ENCODE measurements at regions not wholly inside any gene's neighbourhood (a gene's known extent, or its start where the extent isn't known, plus 50 kb on each side); places are given as distances from the start of the nearest gene placed in this dataset.

GRCh38 chr7:19930851-19931250 is 157.4 kb upstream of the TMEM196 start:
- Histone ChIP-seq H3K9me3 (ENCODE audit: insufficient read depth, low read length) (no peaks in the 10 kb centered on the region), H3K36me3 (replicated peaks; ENCODE audit: low read depth, low read length) (no peaks in the 10 kb centered on the region), H3K4me1 (ENCODE audit: low read length) (peaks cover 13% of the 10 kb centered on the region), H3K9ac (ENCODE audit: low read length) (no peak overlapping the region), H3K27ac (ENCODE audit: low read length) (no peak overlapping the region), H3K79me2 (ENCODE audit: low read length) (no peaks in the 10 kb centered on the region), H4K20me1 (ENCODE audit: insufficient read depth, low read length) (no peaks in the 10 kb centered on the region), H3K27me3 (ENCODE audit: low read depth, low read length) (no peaks in the 10 kb centered on the region), H3K4me3 (ENCODE audit: low read length) (no peak overlapping the region), H3K4me2 (ENCODE audit: low read length) (no peak overlapping the region), H2AFZ (ENCODE audit: low read depth, low read length) (no peak overlapping the region)
- TF ChIP-seq EZH2phosphoT487 (IDR thresholded peaks at IDR 0.05; ENCODE audit: low read depth) (no peak), CTCF (IDR thresholded peaks at IDR 0.05; ENCODE audit: low read depth, low read length) (no peak)

GRCh38 chr7:19930051-19930450 is 156.6 kb upstream of the TMEM196 start:
- Histone ChIP-seq H3K4me1 (ENCODE audit: low read length) (peaks cover 13% of the 10 kb centered on the region), H4K20me1 (ENCODE audit: insufficient read depth, low read length) (no peaks in the 10 kb centered on the region), H3K9ac (ENCODE audit: low read length) (no peak overlapping the region), H3K4me2 (ENCODE audit: low read length) (no peak overlapping the region), H3K9me3 (ENCODE audit: insufficient read depth, low read length) (no peaks in the 10 kb centered on the region), H3K36me3 (replicated peaks; ENCODE audit: low read depth, low read length) (no peaks in the 10 kb centered on the region), H3K27me3 (ENCODE audit: low read depth, low read length) (no peaks in the 10 kb centered on the region), H2AFZ (ENCODE audit: low read depth, low read length) (no peak overlapping the region), H3K4me3 (ENCODE audit: low read length) (no peak overlapping the region), H3K27ac (ENCODE audit: low read length) (no peak overlapping the region), H3K79me2 (ENCODE audit: low read length) (no peaks in the 10 kb centered on the region)
- TF ChIP-seq CTCF (IDR thresholded peaks at IDR 0.05; ENCODE audit: low read depth, low read length), result no peak

- no peak overlapping the region for H3K9ac ChIP-seq (ENCODE audit: low read length)
- H3K36me3 ChIP-seq (replicated peaks; ENCODE audit: low read depth, low read length), result no peaks in the 10 kb centered on the region
- H3K27me3 ChIP-seq (ENCODE audit: low read depth, low read length), result no peaks in the 10 kb centered on the region
- TF ChIP-seq CTCF (IDR thresholded peaks at IDR 0.05; ENCODE audit: low read depth, low read length), result no peak
- TF ChIP-seq EZH2phosphoT487 (IDR thresholded peaks at IDR 0.05; ENCODE audit: low read depth), result no peak
- H3K4me3 ChIP-seq (ENCODE audit: low read length), result no peak overlapping the region
- H2AFZ ChIP-seq (ENCODE audit: low read depth, low read length), result no peak overlapping the region
- H3K4me1 ChIP-seq (ENCODE audit: low read length), result peaks cover 13% of the 10 kb centered on the region
- no peaks in the 10 kb centered on the region for H4K20me1 ChIP-seq (ENCODE audit: insufficient read depth, low read length)
- no peak overlapping the region for H3K27ac ChIP-seq (ENCODE audit: low read length)
- no peaks in the 10 kb centered on the region for H3K9me3 ChIP-seq (ENCODE audit: insufficient read depth, low read length)
- peak overlapping the region; percentile 21 for H3K4me2 ChIP-seq (ENCODE audit: low read length)
- H3K79me2 ChIP-seq (ENCODE audit: low read length), result no peaks in the 10 kb centered on the region
These were observed 154.8 kb upstream of the TMEM196 start for GRCh38 chr7:19928247-19928646.

GRCh38 chr7:19920705-19921104 is 147.3 kb upstream of the TMEM196 start:
- no peaks in the 10 kb centered on the region for H3K79me2 ChIP-seq (ENCODE audit: low read length)
- H4K20me1 ChIP-seq (ENCODE audit: insufficient read depth, low read length), result no peaks in the 10 kb centered on the region
- H3K9me3 ChIP-seq (ENCODE audit: insufficient read depth, low read length), result no peaks in the 10 kb centered on the region
- H2AFZ ChIP-seq (ENCODE audit: low read depth, low read length), result no peak overlapping the region
- no peaks in the 10 kb centered on the region for H3K4me1 ChIP-seq (ENCODE audit: low read length)
- H3K9ac ChIP-seq (ENCODE audit: low read length), result no peak overlapping the region
- no peak overlapping the region for H3K27ac ChIP-seq (ENCODE audit: low read length)
- H3K4me2 ChIP-seq (ENCODE audit: low read length), result no peak overlapping the region
- no peaks in the 10 kb centered on the region for H3K36me3 ChIP-seq (replicated peaks; ENCODE audit: low read depth, low read length)
- no peak overlapping the region for H3K4me3 ChIP-seq (ENCODE audit: low read length)
- TF ChIP-seq EZH2phosphoT487 (IDR thresholded peaks at IDR 0.05; ENCODE audit: low read depth) (no peak), CTCF (IDR thresholded peaks at IDR 0.05; ENCODE audit: low read depth, low read length) (no peak)
- no peaks in the 10 kb centered on the region for H3K27me3 ChIP-seq (ENCODE audit: low read depth, low read length)

All from OCI-LY3 (cell line).